ENCODE measurements at regions not wholly inside any gene's neighbourhood (a gene's known extent, or its start where the extent isn't known, plus 50 kb on each side); places are given as distances from the start of the nearest gene placed in this dataset.

DNA sequence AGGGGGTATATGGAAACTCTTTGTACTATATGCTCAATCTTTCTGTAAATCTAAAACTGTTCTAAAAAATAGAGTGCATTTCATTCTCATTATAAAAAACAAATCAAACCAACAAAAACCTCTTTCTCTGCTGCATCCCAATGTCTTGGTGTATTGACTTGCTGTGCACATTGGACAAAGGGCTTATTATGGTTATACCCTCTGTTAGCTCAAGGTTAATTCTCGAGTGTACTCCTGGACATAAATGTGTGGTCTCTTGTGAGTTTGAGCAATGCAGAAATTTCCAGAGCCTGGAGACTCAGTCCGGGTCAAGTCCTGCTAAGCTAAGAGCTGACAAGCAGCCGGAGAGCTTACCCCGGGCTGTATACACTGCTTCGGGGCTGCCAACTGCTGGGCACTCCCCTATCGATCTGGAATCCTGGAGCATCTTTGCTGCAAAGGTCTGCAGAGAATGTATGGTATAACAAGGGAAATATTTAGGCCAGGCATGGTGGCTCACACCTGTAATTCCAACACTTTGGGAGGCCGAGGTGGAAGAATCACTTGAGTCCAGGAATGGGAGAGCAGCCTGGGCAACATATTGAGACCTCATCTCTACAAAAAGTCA, 66.2 kb upstream of the BRD7 start:
- WGBS, 2 experiments (ENCODE audit: insufficient coverage in 1 of 2, insufficient read length in 1 of 2): 90% methylated on average over 4 to 7 of the region's 7 CpGs

DNA sequence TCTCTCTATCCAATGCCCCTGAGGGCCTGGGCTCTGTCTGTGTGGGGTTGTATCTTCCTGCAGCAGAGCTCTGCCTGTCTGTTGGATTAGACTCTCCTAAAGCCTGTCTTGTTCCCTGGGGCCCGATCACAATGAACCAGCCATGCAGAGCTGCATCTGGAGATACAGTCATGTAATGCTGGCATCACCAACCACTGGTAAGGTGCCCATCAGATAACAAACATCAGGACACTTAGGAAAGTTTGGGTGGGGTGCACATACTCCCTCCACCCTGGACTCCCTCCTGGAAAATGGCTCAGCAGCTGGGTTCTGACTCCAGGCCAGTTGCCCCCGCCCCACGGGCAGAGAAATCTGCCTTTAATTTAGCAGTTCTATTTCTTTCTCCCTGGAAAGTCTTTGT, 61.3 kb upstream of the BRD7 start:
- no peak for TF ChIP-seq CTCF (conservative IDR thresholded peaks at IDR 0.05)
- peaks cover 6% of the 10 kb centered on the region for H3K27me3 Mint-ChIP-seq (ENCODE audit: insufficient read depth)
- H3K9me3 ChIP-seq (ENCODE audit: control insufficient read depth, low read length): no peaks in the 10 kb centered on the region
- H3K27ac Mint-ChIP-seq: no peak overlapping the region
- H3K9ac ChIP-seq (ENCODE audit: extremely low read depth, low read length, poor library complexity, severe bottlenecking): no peak overlapping the region
- no peak for DNase-seq
- no peaks in the 10 kb centered on the region for H3K27me3 ChIP-seq (ENCODE audit: control insufficient read depth, insufficient read depth, low read length, poor library complexity, severe bottlenecking)
- H3K4me3 ChIP-seq (ENCODE audit: low read length): no peak overlapping the region
- H3K36me3 Mint-ChIP-seq (ENCODE audit: low read depth): no peaks in the 10 kb centered on the region
- 58 to 60% methylated on average over 3 of the region's 3 CpGs for WGBS, 2 experiments (ENCODE audit: insufficient coverage in 1 of 2, insufficient read length in 1 of 2)
- no peaks in the 10 kb centered on the region for H3K4me1 ChIP-seq (ENCODE audit: control insufficient read depth, insufficient read depth, low read length)
- no peak overlapping the region for H3K4me3 Mint-ChIP-seq
- H3K36me3 ChIP-seq (ENCODE audit: control insufficient read depth, insufficient read depth, low read length): no peaks in the 10 kb centered on the region
- no peaks in the 10 kb centered on the region for H3K9me3 Mint-ChIP-seq
- H3K4me1 Mint-ChIP-seq: no peaks in the 10 kb centered on the region
- H3K27ac ChIP-seq (ENCODE audit: low read depth, low read length): no peak overlapping the region

More for the DNA sequence above, 66.2 kb upstream of the BRD7 start:
- Mint-ChIP-seq H3K27me3 (ENCODE audit: insufficient read depth) (peaks cover 6% of the 10 kb centered on the region), H3K4me3 (no peak overlapping the region), H3K9me3 (peaks cover 22% of the 10 kb centered on the region), H3K36me3 (ENCODE audit: low read depth) (peaks cover 4% of the 10 kb centered on the region), H3K4me1 (no peaks in the 10 kb centered on the region), H3K27ac (no peak overlapping the region)
- Histone ChIP-seq H3K36me3 (ENCODE audit: control insufficient read depth, insufficient read depth, low read length) (no peaks in the 10 kb centered on the region), H3K4me1 (ENCODE audit: control insufficient read depth, insufficient read depth, low read length) (no peaks in the 10 kb centered on the region), H3K9ac (ENCODE audit: extremely low read depth, low read length, poor library complexity, severe bottlenecking) (no peak overlapping the region), H3K27me3 (ENCODE audit: control insufficient read depth, insufficient read depth, low read length, poor library complexity, severe bottlenecking) (no peaks in the 10 kb centered on the region), H3K9me3 (ENCODE audit: control insufficient read depth, low read length) (peaks cover 10% of the 10 kb centered on the region), H3K4me3 (ENCODE audit: low read length) (no peak overlapping the region), H3K27ac (ENCODE audit: low read depth, low read length) (no peak overlapping the region)
- DNase-seq: no peak
- TF ChIP-seq CTCF (conservative IDR thresholded peaks at IDR 0.05): no peak

DNA sequence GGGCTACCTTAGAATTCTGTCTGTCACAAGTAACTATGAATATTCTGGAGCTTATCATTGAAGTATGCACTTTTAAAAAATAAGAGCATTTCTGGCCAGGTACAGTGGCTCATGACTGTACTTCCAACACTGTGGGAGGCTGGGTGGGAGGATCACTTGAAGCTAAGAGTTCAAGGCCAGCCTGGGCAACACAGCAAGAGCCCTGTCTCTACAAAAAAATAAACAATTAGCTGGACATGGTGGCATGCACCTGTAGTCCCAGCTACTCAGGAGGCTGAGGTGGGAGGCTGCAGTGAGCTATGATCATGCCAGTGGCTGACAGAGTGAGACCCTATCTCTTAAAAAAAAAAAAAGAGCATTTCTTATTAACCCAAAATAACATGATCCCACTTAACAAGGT, 60.0 kb upstream of the BRD7 start:
- no peaks in the 10 kb centered on the region for H3K4me1 Mint-ChIP-seq
- no peak for TF ChIP-seq CTCF (conservative IDR thresholded peaks at IDR 0.05)

More for the DNA sequence above, 60.0 kb upstream of the BRD7 start:
- no peak overlapping the region for H3K4me3 ChIP-seq (ENCODE audit: low read length)
- Mint-ChIP-seq H3K27me3 (ENCODE audit: insufficient read depth) (peaks cover 6% of the 10 kb centered on the region), H3K36me3 (ENCODE audit: low read depth) (no peaks in the 10 kb centered on the region), H3K9me3 (no peaks in the 10 kb centered on the region), H3K4me3 (no peak overlapping the region), H3K27ac (no peak overlapping the region)
- DNase-seq: no peak
- H3K27me3 ChIP-seq (ENCODE audit: control insufficient read depth, insufficient read depth, low read length, poor library complexity, severe bottlenecking): no peaks in the 10 kb centered on the region
- no peaks in the 10 kb centered on the region for H3K36me3 ChIP-seq (ENCODE audit: control insufficient read depth, insufficient read depth, low read length)
- no peaks in the 10 kb centered on the region for H3K9me3 ChIP-seq (ENCODE audit: control insufficient read depth, low read length)
- no peak overlapping the region for H3K9ac ChIP-seq (ENCODE audit: extremely low read depth, low read length, poor library complexity, severe bottlenecking)
- no peak overlapping the region for H3K27ac ChIP-seq (ENCODE audit: low read depth, low read length)
- H3K4me1 ChIP-seq (ENCODE audit: control insufficient read depth, insufficient read depth, low read length): no peaks in the 10 kb centered on the region
